ENCODE measurements at regions not wholly inside any gene's neighbourhood (a gene's known extent, or its start where the extent isn't known, plus 50 kb on each side); places are given as distances from the start of the nearest gene placed in this dataset.

GRCh38 chr16:86891631-86892030 lies 313.3 kb downstream of the FOXL1 start:
- H3K9ac ChIP-seq (ENCODE audit: low read length): no peak overlapping the region
- H3K27ac ChIP-seq (ENCODE audit: low read length): no peak overlapping the region
- no peak overlapping the region for H3K4me2 ChIP-seq (ENCODE audit: low read depth, low read length)
- no peaks in the 10 kb centered on the region for H3F3A ChIP-seq (ENCODE audit: insufficient read depth, low read length)
- H3K79me2 ChIP-seq (ENCODE audit: low read length): no peaks in the 10 kb centered on the region
- no peaks in the 10 kb centered on the region for H3K4me1 ChIP-seq (ENCODE audit: low read length)
- H4K20me1 ChIP-seq (ENCODE audit: insufficient read depth, low read length): no peaks in the 10 kb centered on the region
- no peak overlapping the region for H2AFZ ChIP-seq (ENCODE audit: low read length)
- H3K27me3 ChIP-seq (replicated peaks; ENCODE audit: insufficient read depth, low read length): peaks cover 60% of the 10 kb centered on the region
- no peaks in the 10 kb centered on the region for H3K36me3 ChIP-seq (replicated peaks; ENCODE audit: insufficient read depth, low read length)
- H3K4me3 ChIP-seq (ENCODE audit: low read length): no peak overlapping the region
- no peak for DNase-seq
- no peaks in the 10 kb centered on the region for H3K9me3 ChIP-seq (replicated peaks; ENCODE audit: insufficient read depth, low read length)
- no peaks in the 10 kb centered on the region for H3K9me2 ChIP-seq (replicated peaks; ENCODE audit: insufficient read depth, low read length)
- TF ChIP-seq, protein P1, sequence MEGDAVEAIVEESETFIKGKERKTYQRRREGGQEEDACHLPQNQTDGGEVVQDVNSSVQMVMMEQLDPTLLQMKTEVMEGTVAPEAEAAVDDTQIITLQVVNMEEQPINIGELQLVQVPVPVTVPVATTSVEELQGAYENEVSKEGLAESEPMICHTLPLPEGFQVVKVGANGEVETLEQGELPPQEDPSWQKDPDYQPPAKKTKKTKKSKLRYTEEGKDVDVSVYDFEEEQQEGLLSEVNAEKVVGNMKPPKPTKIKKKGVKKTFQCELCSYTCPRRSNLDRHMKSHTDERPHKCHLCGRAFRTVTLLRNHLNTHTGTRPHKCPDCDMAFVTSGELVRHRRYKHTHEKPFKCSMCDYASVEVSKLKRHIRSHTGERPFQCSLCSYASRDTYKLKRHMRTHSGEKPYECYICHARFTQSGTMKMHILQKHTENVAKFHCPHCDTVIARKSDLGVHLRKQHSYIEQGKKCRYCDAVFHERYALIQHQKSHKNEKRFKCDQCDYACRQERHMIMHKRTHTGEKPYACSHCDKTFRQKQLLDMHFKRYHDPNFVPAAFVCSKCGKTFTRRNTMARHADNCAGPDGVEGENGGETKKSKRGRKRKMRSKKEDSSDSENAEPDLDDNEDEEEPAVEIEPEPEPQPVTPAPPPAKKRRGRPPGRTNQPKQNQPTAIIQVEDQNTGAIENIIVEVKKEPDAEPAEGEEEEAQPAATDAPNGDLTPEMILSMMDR (IDR thresholded peaks at IDR 0.05; ENCODE audit: low read length): no peak
- TF ChIP-seq EZH2phosphoT487 (IDR thresholded peaks at IDR 0.05; ENCODE audit: low read length): no peak
- no peak for TF ChIP-seq EZH2 (optimal IDR thresholded peaks at IDR 0.05; ENCODE audit: low read depth, low read length)

GRCh38 chr16:86892509-86892908 lies 314.2 kb downstream of the FOXL1 start:
- no peak for DNase-seq

GRCh38 chr16:86893506-86893905 lies 315.2 kb downstream of the FOXL1 start:
- H3K9ac ChIP-seq (ENCODE audit: low read length): no peak overlapping the region
- TF ChIP-seq EZH2phosphoT487 (IDR thresholded peaks at IDR 0.05; ENCODE audit: low read length): no peak
- TF ChIP-seq EZH2 (optimal IDR thresholded peaks at IDR 0.05; ENCODE audit: low read depth, low read length): no peak
- TF ChIP-seq, protein P1 (IDR thresholded peaks at IDR 0.05; ENCODE audit: low read length): no peak

More at GRCh38 chr16:86892509-86892908, 314.2 kb downstream of the FOXL1 start:
- Histone ChIP-seq H3K4me3 (ENCODE audit: low read length) (no peak overlapping the region), H3K9me2 (replicated peaks; ENCODE audit: insufficient read depth, low read length) (no peaks in the 10 kb centered on the region), H3K4me1 (ENCODE audit: low read length) (no peaks in the 10 kb centered on the region), H3K27ac (ENCODE audit: low read length) (no peak overlapping the region), H3K79me2 (ENCODE audit: low read length) (no peaks in the 10 kb centered on the region), H3K9me3 (replicated peaks; ENCODE audit: insufficient read depth, low read length) (no peaks in the 10 kb centered on the region), H3K27me3 (replicated peaks; ENCODE audit: insufficient read depth, low read length) (peaks cover 61% of the 10 kb centered on the region), H2AFZ (ENCODE audit: low read length) (no peak overlapping the region), H4K20me1 (ENCODE audit: insufficient read depth, low read length) (no peaks in the 10 kb centered on the region), H3F3A (ENCODE audit: insufficient read depth, low read length) (no peaks in the 10 kb centered on the region), H3K9ac (ENCODE audit: low read length) (no peak overlapping the region), H3K4me2 (ENCODE audit: low read depth, low read length) (no peak overlapping the region), H3K36me3 (replicated peaks; ENCODE audit: insufficient read depth, low read length) (no peaks in the 10 kb centered on the region)
- TF ChIP-seq EZH2 (optimal IDR thresholded peaks at IDR 0.05; ENCODE audit: low read depth, low read length) (no peak), EZH2phosphoT487 (IDR thresholded peaks at IDR 0.05; ENCODE audit: low read length) (no peak)
- TF ChIP-seq, protein P1 (IDR thresholded peaks at IDR 0.05; ENCODE audit: low read length): no peak

More at GRCh38 chr16:86893506-86893905, 315.2 kb downstream of the FOXL1 start:
- Histone ChIP-seq H2AFZ (ENCODE audit: low read length) (no peak overlapping the region), H3K4me1 (ENCODE audit: low read length) (no peaks in the 10 kb centered on the region), H3K36me3 (replicated peaks; ENCODE audit: insufficient read depth, low read length) (no peaks in the 10 kb centered on the region), H3K27me3 (replicated peaks; ENCODE audit: insufficient read depth, low read length) (peaks cover 61% of the 10 kb centered on the region), H4K20me1 (ENCODE audit: insufficient read depth, low read length) (no peaks in the 10 kb centered on the region), H3K4me3 (ENCODE audit: low read length) (no peak overlapping the region), H3K27ac (ENCODE audit: low read length) (no peak overlapping the region), H3K9me2 (replicated peaks; ENCODE audit: insufficient read depth, low read length) (no peaks in the 10 kb centered on the region), H3K79me2 (ENCODE audit: low read length) (no peaks in the 10 kb centered on the region), H3F3A (ENCODE audit: insufficient read depth, low read length) (no peaks in the 10 kb centered on the region), H3K9me3 (replicated peaks; ENCODE audit: insufficient read depth, low read length) (no peaks in the 10 kb centered on the region), H3K4me2 (ENCODE audit: low read depth, low read length) (no peak overlapping the region)
- no peak for DNase-seq
